Trophoblast cell (in vitro differentiated cells and primary cell): ENCODE measurements at regions not wholly inside any gene's neighbourhood (a gene's known extent, or its start where the extent isn't known, plus 50 kb on each side); places are given as distances from the start of the nearest gene placed in this dataset.

Source experiments
- DNase-seq, 2 donors: peaks; one replicate each; pipeline ENCODE4 v3.0.0-alpha.2; 2016
- H2AFZ ChIP-seq: 2 replicates; pipeline ENCODE4 v1.6.1; 2013; ENCODE audit warnings: low read length, moderate library complexity, mild to moderate bottlenecking; ENCODE audit not compliant: insufficient read depth, poor library complexity
- H2AK5ac ChIP-seq: 2 replicates; pipeline ENCODE4 v1.6.1; 2013; ENCODE audit warnings: mild to moderate bottlenecking, low read length
- H2BK120ac ChIP-seq: 2 replicates; pipeline ENCODE4 v1.6.1; 2013; ENCODE audit warnings: low read length, mild to moderate bottlenecking, moderate library complexity; ENCODE audit not compliant: insufficient read depth, poor library complexity
- H2BK12ac ChIP-seq: 2 replicates; pipeline ENCODE4 v1.6.1; 2013; ENCODE audit warnings: mild to moderate bottlenecking, low read length, moderate library complexity
- H2BK5ac ChIP-seq: 2 replicates; pipeline ENCODE4 v1.6.1; 2013; ENCODE audit warnings: low read length, low read depth, moderate library complexity, mild to moderate bottlenecking; ENCODE audit not compliant: poor library complexity
- H3K14ac ChIP-seq: 2 replicates; pipeline ENCODE4 v1.6.1; 2013; ENCODE audit warnings: mild to moderate bottlenecking, low read length
- H3K18ac ChIP-seq: 2 replicates; pipeline ENCODE4 v1.6.1; 2013; ENCODE audit warnings: mild to moderate bottlenecking, low read length
- H3K23ac ChIP-seq: 2 replicates; pipeline ENCODE4 v1.6.1; 2013; ENCODE audit warnings: low read length
- H3K27ac ChIP-seq: 2 replicates; pipeline ENCODE4 v1.5.1; 2013; ENCODE audit warnings: low read depth, mild to moderate bottlenecking, inconsistent platforms, low read length, moderate library complexity
- H3K27me3 ChIP-seq: 2 replicates; pipeline ENCODE4 v1.6.1; 2013; ENCODE audit warnings: inconsistent platforms, mild to moderate bottlenecking, low read length, moderate library complexity; ENCODE audit not compliant: insufficient read depth
- H3K36me3 ChIP-seq, 2 experiments: 1 replicate in 1 of 2; 2 replicates in 1 of 2; pipeline ENCODE4 v1.6.1; 2013; ENCODE audit warnings: low read length in 2 of 2, mild to moderate bottlenecking in 2 of 2, moderate library complexity in 1 of 2; ENCODE audit not compliant: insufficient read depth in 2 of 2, control insufficient read depth in 1 of 2
- H3K4ac ChIP-seq: 2 replicates; pipeline ENCODE4 v1.6.1; 2013; ENCODE audit warnings: low read depth, mild to moderate bottlenecking, low read length, moderate library complexity
- H3K4me1 ChIP-seq, 2 experiments: 1 replicate in 1 of 2; 2 replicates in 1 of 2; pipeline ENCODE4 v1.6.1; 2013; ENCODE audit warnings: low read length in 2 of 2, mild to moderate bottlenecking in 2 of 2, moderate library complexity in 1 of 2; ENCODE audit not compliant: insufficient read depth in 2 of 2, control insufficient read depth in 1 of 2
- H3K4me2 ChIP-seq: 2 replicates; pipeline ENCODE4 v1.6.1; 2013; ENCODE audit warnings: inconsistent platforms, mild to moderate bottlenecking, low read length, moderate library complexity
- H3K4me3 ChIP-seq: 2 replicates; pipeline ENCODE4 v1.5.1; 2013; ENCODE audit warnings: mild to moderate bottlenecking, low read depth, low read length, inconsistent platforms
- H3K79me1 ChIP-seq: one replicate; pipeline ENCODE4 v1.6.1; 2013; ENCODE audit warnings: low read length
- H3K79me2 ChIP-seq: 2 replicates; pipeline ENCODE4 v1.6.1; 2013; ENCODE audit warnings: low read length, mild to moderate bottlenecking; ENCODE audit not compliant: control insufficient read depth, insufficient read depth, poor library complexity
- H3K9ac ChIP-seq: 2 replicates; pipeline ENCODE4 v1.6.1; 2013; ENCODE audit warnings: mild to moderate bottlenecking, low read length
- H3K9me3 ChIP-seq: 2 replicates; pipeline ENCODE4 v1.6.1; 2013; ENCODE audit warnings: low read depth, mild to moderate bottlenecking, control low read depth, inconsistent platforms, low read length; ENCODE audit not compliant: insufficient read depth
- H4K12ac ChIP-seq: 2 replicates; pipeline ENCODE4 v1.6.1; 2013; ENCODE audit warnings: low read depth, mild to moderate bottlenecking, low read length, moderate library complexity
- H4K8ac ChIP-seq: 2 replicates; pipeline ENCODE4 v1.6.1; 2013; ENCODE audit warnings: low read depth, mild to moderate bottlenecking, low read length, moderate library complexity
- H4K91ac ChIP-seq: one replicate; pipeline ENCODE4 v1.6.1; 2013; ENCODE audit warnings: low read depth, mild to moderate bottlenecking, low read length, moderate library complexity
- WGBS: extraction: QIAGEN DNeasy Blood & Tissue Kit; methylation state at CpG from one replicate; pipeline ENCODE4 v1.1.7; 2013; ENCODE audit warnings: missing lambda C conversion rate; ENCODE audit not compliant: insufficient read length, insufficient coverage; ENCODE audit errors: extremely low coverage; 5-methylcytosine and 5-hydroxymethylcytosine counted together

GRCh38 chr2:122747670-122748069 lies 992.2 kb downstream of the TSN start:
- no peaks in the 10 kb centered on the region for H3K79me2 ChIP-seq
- H2BK120ac ChIP-seq, result no peak overlapping the region
- no peaks in the 10 kb centered on the region for H3K4me1 ChIP-seq
- H4K91ac ChIP-seq, result no peak overlapping the region
- H3K27me3 ChIP-seq, result no peaks in the 10 kb centered on the region
- no peak overlapping the region for H2AFZ ChIP-seq
- no peak overlapping the region for H2BK12ac ChIP-seq
- no peaks in the 10 kb centered on the region for H3K36me3 ChIP-seq
- no peak overlapping the region for H3K4ac ChIP-seq
- H3K14ac ChIP-seq, result no peak overlapping the region
- no peak overlapping the region for H3K4me3 ChIP-seq
- H3K4me2 ChIP-seq, result no peak overlapping the region
- no peak overlapping the region for H3K23ac ChIP-seq
- no peaks in the 10 kb centered on the region for H3K9me3 ChIP-seq
- H4K8ac ChIP-seq, result no peak overlapping the region
- H3K9ac ChIP-seq, result no peak overlapping the region
- WGBS, result no CpG with 5 or more reads among the region's 2 CpGs
- H2AK5ac ChIP-seq, result no peak overlapping the region
- no peak overlapping the region for H2BK5ac ChIP-seq
- H3K18ac ChIP-seq, result no peak overlapping the region
- H3K79me1 ChIP-seq, result no peaks in the 10 kb centered on the region
- DNase-seq, result no peak
- H4K12ac ChIP-seq, result no peak overlapping the region
- H3K27ac ChIP-seq, result no peak overlapping the region

GRCh38 chr2:122748552-122749011 lies 993.1 kb downstream of the TSN start:
- Histone ChIP-seq H3K14ac (no peak overlapping the region), H3K18ac (no peak overlapping the region), H3K4me2 (no peak overlapping the region), H2BK120ac (no peak overlapping the region), H3K23ac (no peak overlapping the region), H3K4me3 (no peak overlapping the region), H3K4ac (no peak overlapping the region), H2BK5ac (no peak overlapping the region), H4K12ac (no peak overlapping the region), H3K9ac (no peak overlapping the region), H4K91ac (no peak overlapping the region), H3K27ac (no peak overlapping the region), H2AK5ac (no peak overlapping the region), H3K4me1 (no peaks in the 10 kb centered on the region), H3K79me1 (no peaks in the 10 kb centered on the region), H3K9me3 (no peaks in the 10 kb centered on the region), H4K8ac (no peak overlapping the region), H3K36me3 (no peaks in the 10 kb centered on the region), H2AFZ (no peak overlapping the region), H3K79me2 (no peaks in the 10 kb centered on the region), H2BK12ac (no peak overlapping the region), H3K27me3 (no peaks in the 10 kb centered on the region)
- no CpG with 5 or more reads among the region's 4 CpGs for WGBS
- DNase-seq, result no peak

- Histone ChIP-seq H3K4ac (no peak overlapping the region), H3K4me2 (no peak overlapping the region), H3K79me1 (no peaks in the 10 kb centered on the region), H3K36me3 (no peaks in the 10 kb centered on the region), H4K12ac (no peak overlapping the region), H3K9me3 (no peaks in the 10 kb centered on the region), H3K27me3 (no peaks in the 10 kb centered on the region), H2BK120ac (no peak overlapping the region), H3K14ac (no peak overlapping the region), H3K27ac (no peak overlapping the region), H2BK12ac (no peak overlapping the region), H2AFZ (no peak overlapping the region), H2AK5ac (no peak overlapping the region), H3K4me1 (no peaks in the 10 kb centered on the region), H2BK5ac (no peak overlapping the region), H3K23ac (no peak overlapping the region), H4K91ac (no peak overlapping the region), H3K9ac (no peak overlapping the region), H3K79me2 (no peaks in the 10 kb centered on the region), H4K8ac (no peak overlapping the region), H3K4me3 (no peak overlapping the region), H3K18ac (no peak overlapping the region)
- no CpG with 5 or more reads among the region's 1 CpG for WGBS
- no peak for DNase-seq
These were observed 994.0 kb downstream of the TSN start for GRCh38 chr2:122749405-122749804.

- WGBS, result no CpG with 5 or more reads among the region's 1 CpG
- Histone ChIP-seq H4K12ac (no peak overlapping the region), H3K36me3 (no peaks in the 10 kb centered on the region), H2BK12ac (no peak overlapping the region), H2AFZ (no peak overlapping the region), H3K79me2 (no peaks in the 10 kb centered on the region), H2AK5ac (no peak overlapping the region), H4K8ac (no peak overlapping the region), H2BK120ac (no peak overlapping the region), H3K9me3 (no peaks in the 10 kb centered on the region), H3K4me3 (no peak overlapping the region), H3K18ac (no peak overlapping the region), H3K4ac (no peak overlapping the region), H3K14ac (no peak overlapping the region), H3K27me3 (no peaks in the 10 kb centered on the region), H3K79me1 (no peaks in the 10 kb centered on the region), H3K4me2 (no peak overlapping the region), H3K27ac (no peak overlapping the region), H2BK5ac (no peak overlapping the region), H3K4me1 (no peaks in the 10 kb centered on the region), H3K9ac (no peak overlapping the region), H4K91ac (no peak overlapping the region), H3K23ac (no peak overlapping the region)
- DNase-seq, result no peak
These were observed 994.6 kb downstream of the TSN start for GRCh38 chr2:122750095-122750494.
